ENCODE measurements at regions not wholly inside any gene's neighbourhood (a gene's known extent, or its start where the extent isn't known, plus 50 kb on each side); places are given as distances from the start of the nearest gene placed in this dataset.

- no peak for TF ChIP-seq CTCF (conservative IDR thresholded peaks at IDR 0.05; ENCODE audit: low read depth, low read length)
- TF ChIP-seq EZH2 (IDR thresholded peaks at IDR 0.05; ENCODE audit: borderline replicate concordance, low read depth, low read length, poor library complexity, severe bottlenecking): no peak
Observed at GRCh38 chr11:86893235-86893634, 62.0 kb downstream of the FZD4 start.
